SK-N-SH treated with all-trans-retinoic acid at 6 μM for 48 hours (cell line): ENCODE measurements at regions not wholly inside any gene's neighbourhood (a gene's known extent, or its start where the extent isn't known, plus 50 kb on each side); places are given as distances from the start of the nearest gene placed in this dataset.

Experiments used
- ATAC-seq: fragments of 200-7000 bp; cut with Tn5 transposase; 3 replicates; pipeline ENCODE4 v1.9.1; 2020; ENCODE audit warnings: mild to moderate bottlenecking, moderate library complexity
- ARNTL ChIP-seq: fragments of 450-650 bp; formaldehyde crosslinking; IDR thresholded peaks from 2 replicates; pipeline ENCODE4 v1.5.0; 2020; ENCODE audit warnings: low read depth, mild to moderate bottlenecking, moderate library complexity, borderline replicate concordance
- BACH2 ChIP-seq: fragments of 250-450 bp; sonication (Bioruptor Pico); IDR thresholded peaks from 2 replicates; pipeline ENCODE4 v1.9.0; 2021; ENCODE audit warnings: mild to moderate bottlenecking, borderline replicate concordance
- CSDC2 ChIP-seq: fragments of 250-450 bp; sonication (Bioruptor Pico); IDR thresholded peaks from 2 replicates; pipeline ENCODE4 v1.5.0; 2020; ENCODE audit warnings: mild to moderate bottlenecking, moderate library complexity
- ESRRG ChIP-seq: fragments of 250-450 bp; sonication (Bioruptor Pico); IDR thresholded peaks from 2 replicates; pipeline ENCODE4 v1.6.1; 2021; ENCODE audit warnings: mild to moderate bottlenecking
- GLIS3 ChIP-seq: fragments of 250-450 bp; sonication (Bioruptor Pico); IDR thresholded peaks from 2 replicates; pipeline ENCODE4 v1.5.0; 2020; ENCODE audit warnings: mild to moderate bottlenecking, moderate library complexity
- ISL1 ChIP-seq: fragments of 250-450 bp; sonication (Bioruptor Pico); IDR thresholded peaks from 2 replicates; pipeline ENCODE4 v2.1.2; 2022; ENCODE audit warnings: mild to moderate bottlenecking, moderate library complexity
- OSR1 ChIP-seq: fragments of 250-450 bp; sonication (Bioruptor Pico); IDR thresholded peaks from 2 replicates; pipeline ENCODE4 v1.8.0; 2022; ENCODE audit warnings: moderate library complexity, mild to moderate bottlenecking, inconsistent platforms
- PPARA ChIP-seq: fragments of 250-450 bp; sonication (Bioruptor Pico); IDR thresholded peaks from 2 replicates; pipeline ENCODE4 v1.5.0; 2020; ENCODE audit warnings: mild to moderate bottlenecking, borderline replicate concordance
- RARB ChIP-seq: fragments of 250-450 bp; sonication (Bioruptor Pico); IDR thresholded peaks from 2 replicates; pipeline ENCODE4 v1.8.0; 2021; ENCODE audit warnings: mild to moderate bottlenecking, moderate library complexity
- SNAI2 ChIP-seq: fragments of 250-450 bp; sonication (Bioruptor Pico); IDR thresholded peaks from 2 replicates; pipeline ENCODE4 v1.5.0; 2020; ENCODE audit warnings: mild to moderate bottlenecking, moderate library complexity
- TCF4 ChIP-seq: fragments of 250-450 bp; sonication (Bioruptor Pico); IDR thresholded peaks from 2 replicates; pipeline ENCODE4 v1.8.0; 2021; ENCODE audit warnings: mild to moderate bottlenecking, moderate library complexity, borderline replicate concordance
- TOX ChIP-seq: fragments of 250-450 bp; sonication (Bioruptor Pico); IDR thresholded peaks from 2 replicates; pipeline ENCODE4 v1.8.0; 2021; ENCODE audit warnings: mild to moderate bottlenecking, moderate library complexity, borderline replicate concordance
- ZC3H10 ChIP-seq: fragments of 250-450 bp; sonication (Bioruptor Pico); IDR thresholded peaks from 2 replicates; pipeline ENCODE4 v1.5.1; 2021; ENCODE audit warnings: mild to moderate bottlenecking, moderate library complexity
- ZFP3 ChIP-seq: fragments of 250-450 bp; sonication (Bioruptor Pico); IDR thresholded peaks from 2 replicates; pipeline ENCODE4 v1.5.0; 2020; ENCODE audit warnings: mild to moderate bottlenecking, moderate library complexity
- ZFP30 ChIP-seq: fragments of 450-650 bp; formaldehyde crosslinking; IDR thresholded peaks from 2 replicates; pipeline ENCODE4 v1.5.0; 2022; ENCODE audit warnings: mild to moderate bottlenecking, moderate library complexity
- ZNF565 ChIP-seq: fragments of 450-650 bp; formaldehyde crosslinking; conservative IDR thresholded peaks from 2 replicates; pipeline ENCODE4 v1.5.0; 2020; ENCODE audit warnings: low read depth, mild to moderate bottlenecking, moderate library complexity
- ZNF70 ChIP-seq: fragments of 450-650 bp; formaldehyde crosslinking; IDR thresholded peaks from 2 replicates; pipeline ENCODE4 v1.5.0; 2020; ENCODE audit warnings: mild to moderate bottlenecking, moderate library complexity
- ZNF8 ChIP-seq: fragments of 450-650 bp; formaldehyde crosslinking; IDR thresholded peaks from 2 replicates; pipeline ENCODE4 v1.5.0; 2020; ENCODE audit warnings: mild to moderate bottlenecking, moderate library complexity
- TF ChIP-seq, protein P1 (sequence below): fragments of 250-450 bp; sonication (Bioruptor Pico); IDR thresholded peaks from 2 replicates; pipeline ENCODE4 v1.5.0; 2020; ENCODE audit warnings: mild to moderate bottlenecking, moderate library complexity
- TF ChIP-seq, protein P2 (sequence below): fragments of 250-450 bp; sonication (Bioruptor Pico); IDR thresholded peaks from 2 replicates; pipeline ENCODE4 v1.8.0; 2020; ENCODE audit warnings: mild to moderate bottlenecking, moderate library complexity, borderline replicate concordance
- TF ChIP-seq, protein P3 (sequence below): fragments of 250-450 bp; sonication (Bioruptor Pico); IDR thresholded peaks from 2 replicates; pipeline ENCODE4 v1.8.0; 2021; ENCODE audit warnings: low read depth, mild to moderate bottlenecking, moderate library complexity, borderline replicate concordance
- TF ChIP-seq, protein P4 (sequence below): fragments of 250-450 bp; sonication (Bioruptor Pico); IDR thresholded peaks from 2 replicates; pipeline ENCODE4 v1.5.1; 2020; ENCODE audit warnings: low read depth, mild to moderate bottlenecking, moderate library complexity
- TF ChIP-seq, protein P5 (sequence below): fragments of 250-450 bp; sonication (Bioruptor Pico); IDR thresholded peaks from 2 replicates; pipeline ENCODE4 v1.5.1; 2021; ENCODE audit warnings: mild to moderate bottlenecking, moderate library complexity

DNA sequence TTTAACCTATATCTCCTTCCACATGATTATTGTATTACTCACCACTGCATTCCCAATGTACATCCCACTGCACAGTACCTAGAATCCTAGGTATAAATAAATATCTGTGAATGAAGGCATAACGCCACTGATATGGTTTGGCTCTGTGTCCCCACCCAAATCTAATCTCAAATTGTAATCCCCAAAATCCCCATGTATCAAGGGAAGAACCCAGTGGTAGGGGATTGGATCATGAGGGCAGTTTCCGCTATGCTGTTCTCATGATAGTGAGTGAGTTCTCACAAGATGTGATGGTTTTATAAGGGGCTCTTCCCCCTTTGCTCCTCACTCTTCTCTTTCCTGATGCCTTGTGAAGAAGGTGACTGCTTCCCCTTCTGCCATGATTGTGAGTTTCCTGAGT, 599.0 kb upstream of the ADGRL2 start:
- TF ChIP-seq OSR1 (CRISPR knock-in tag) = no peak
- no peak for ATAC-seq

DNA sequence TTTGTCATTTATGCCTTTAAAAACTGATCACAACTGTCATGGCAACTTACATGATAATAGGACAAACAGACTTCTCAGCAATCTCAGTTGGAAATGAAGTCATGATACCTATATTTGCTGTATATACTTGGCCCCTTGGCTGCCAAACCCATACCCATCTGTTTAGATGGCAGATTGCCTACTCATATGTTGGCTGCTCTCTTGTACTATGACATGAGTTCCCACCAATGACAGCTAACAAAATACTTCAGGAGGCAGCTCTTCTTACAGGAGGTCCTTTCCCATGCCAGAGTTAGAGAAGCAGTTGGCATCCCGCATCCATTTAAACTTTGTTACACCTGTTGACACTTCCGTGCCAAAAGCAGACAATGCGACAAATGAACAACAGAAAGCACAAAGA, 603.1 kb upstream of the ADGRL2 start:
- no peak for ATAC-seq
- TF ChIP-seq, protein P1, sequence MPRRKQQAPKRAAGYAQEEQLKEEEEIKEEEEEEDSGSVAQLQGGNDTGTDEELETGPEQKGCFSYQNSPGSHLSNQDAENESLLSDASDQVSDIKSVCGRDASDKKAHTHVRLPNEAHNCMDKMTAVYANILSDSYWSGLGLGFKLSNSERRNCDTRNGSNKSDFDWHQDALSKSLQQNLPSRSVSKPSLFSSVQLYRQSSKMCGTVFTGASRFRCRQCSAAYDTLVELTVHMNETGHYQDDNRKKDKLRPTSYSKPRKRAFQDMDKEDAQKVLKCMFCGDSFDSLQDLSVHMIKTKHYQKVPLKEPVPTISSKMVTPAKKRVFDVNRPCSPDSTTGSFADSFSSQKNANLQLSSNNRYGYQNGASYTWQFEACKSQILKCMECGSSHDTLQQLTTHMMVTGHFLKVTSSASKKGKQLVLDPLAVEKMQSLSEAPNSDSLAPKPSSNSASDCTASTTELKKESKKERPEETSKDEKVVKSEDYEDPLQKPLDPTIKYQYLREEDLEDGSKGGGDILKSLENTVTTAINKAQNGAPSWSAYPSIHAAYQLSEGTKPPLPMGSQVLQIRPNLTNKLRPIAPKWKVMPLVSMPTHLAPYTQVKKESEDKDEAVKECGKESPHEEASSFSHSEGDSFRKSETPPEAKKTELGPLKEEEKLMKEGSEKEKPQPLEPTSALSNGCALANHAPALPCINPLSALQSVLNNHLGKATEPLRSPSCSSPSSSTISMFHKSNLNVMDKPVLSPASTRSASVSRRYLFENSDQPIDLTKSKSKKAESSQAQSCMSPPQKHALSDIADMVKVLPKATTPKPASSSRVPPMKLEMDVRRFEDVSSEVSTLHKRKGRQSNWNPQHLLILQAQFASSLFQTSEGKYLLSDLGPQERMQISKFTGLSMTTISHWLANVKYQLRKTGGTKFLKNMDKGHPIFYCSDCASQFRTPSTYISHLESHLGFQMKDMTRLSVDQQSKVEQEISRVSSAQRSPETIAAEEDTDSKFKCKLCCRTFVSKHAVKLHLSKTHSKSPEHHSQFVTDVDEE = no peak
- TF ChIP-seq, protein P2, sequence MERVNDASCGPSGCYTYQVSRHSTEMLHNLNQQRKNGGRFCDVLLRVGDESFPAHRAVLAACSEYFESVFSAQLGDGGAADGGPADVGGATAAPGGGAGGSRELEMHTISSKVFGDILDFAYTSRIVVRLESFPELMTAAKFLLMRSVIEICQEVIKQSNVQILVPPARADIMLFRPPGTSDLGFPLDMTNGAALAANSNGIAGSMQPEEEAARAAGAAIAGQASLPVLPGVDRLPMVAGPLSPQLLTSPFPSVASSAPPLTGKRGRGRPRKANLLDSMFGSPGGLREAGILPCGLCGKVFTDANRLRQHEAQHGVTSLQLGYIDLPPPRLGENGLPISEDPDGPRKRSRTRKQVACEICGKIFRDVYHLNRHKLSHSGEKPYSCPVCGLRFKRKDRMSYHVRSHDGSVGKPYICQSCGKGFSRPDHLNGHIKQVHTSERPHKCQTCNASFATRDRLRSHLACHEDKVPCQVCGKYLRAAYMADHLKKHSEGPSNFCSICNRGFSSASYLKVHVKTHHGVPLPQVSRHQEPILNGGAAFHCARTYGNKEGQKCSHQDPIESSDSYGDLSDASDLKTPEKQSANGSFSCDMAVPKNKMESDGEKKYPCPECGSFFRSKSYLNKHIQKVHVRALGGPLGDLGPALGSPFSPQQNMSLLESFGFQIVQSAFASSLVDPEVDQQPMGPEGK (CRISPR knock-in tag) = no peak
- no peak for TF ChIP-seq OSR1 (CRISPR knock-in tag)
- TF ChIP-seq ESRRG (CRISPR knock-in tag) = no peak
- no peak for TF ChIP-seq ISL1
- no peak for TF ChIP-seq RARB (CRISPR knock-in tag)
- TF ChIP-seq ZFP30 (CRISPR knock-in tag) = no peak
- no peak for TF ChIP-seq ZFP3 (CRISPR knock-in tag)
- no peak for TF ChIP-seq PPARA (CRISPR knock-in tag)
- TF ChIP-seq, protein P3, sequence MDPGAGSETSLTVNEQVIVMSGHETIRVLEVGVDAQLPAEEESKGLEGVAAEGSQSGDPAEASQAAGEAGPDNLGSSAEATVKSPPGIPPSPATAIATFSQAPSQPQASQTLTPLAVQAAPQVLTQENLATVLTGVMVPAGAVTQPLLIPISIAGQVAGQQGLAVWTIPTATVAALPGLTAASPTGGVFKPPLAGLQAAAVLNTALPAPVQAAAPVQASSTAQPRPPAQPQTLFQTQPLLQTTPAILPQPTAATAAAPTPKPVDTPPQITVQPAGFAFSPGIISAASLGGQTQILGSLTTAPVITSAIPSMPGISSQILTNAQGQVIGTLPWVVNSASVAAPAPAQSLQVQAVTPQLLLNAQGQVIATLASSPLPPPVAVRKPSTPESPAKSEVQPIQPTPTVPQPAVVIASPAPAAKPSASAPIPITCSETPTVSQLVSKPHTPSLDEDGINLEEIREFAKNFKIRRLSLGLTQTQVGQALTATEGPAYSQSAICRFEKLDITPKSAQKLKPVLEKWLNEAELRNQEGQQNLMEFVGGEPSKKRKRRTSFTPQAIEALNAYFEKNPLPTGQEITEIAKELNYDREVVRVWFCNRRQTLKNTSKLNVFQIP (CRISPR knock-in tag) = no peak
- no peak for TF ChIP-seq TCF4 (CRISPR knock-in tag)
- no peak for TF ChIP-seq CSDC2 (CRISPR knock-in tag)
- no peak for TF ChIP-seq ARNTL
- no peak for TF ChIP-seq SNAI2 (CRISPR knock-in tag)
- TF ChIP-seq ZNF565 (CRISPR knock-in tag) = no peak
- no peak for TF ChIP-seq ZNF70
- no peak for TF ChIP-seq TOX (CRISPR knock-in tag)
- no peak for TF ChIP-seq ZNF8 (CRISPR knock-in tag)
- TF ChIP-seq, protein P4, sequence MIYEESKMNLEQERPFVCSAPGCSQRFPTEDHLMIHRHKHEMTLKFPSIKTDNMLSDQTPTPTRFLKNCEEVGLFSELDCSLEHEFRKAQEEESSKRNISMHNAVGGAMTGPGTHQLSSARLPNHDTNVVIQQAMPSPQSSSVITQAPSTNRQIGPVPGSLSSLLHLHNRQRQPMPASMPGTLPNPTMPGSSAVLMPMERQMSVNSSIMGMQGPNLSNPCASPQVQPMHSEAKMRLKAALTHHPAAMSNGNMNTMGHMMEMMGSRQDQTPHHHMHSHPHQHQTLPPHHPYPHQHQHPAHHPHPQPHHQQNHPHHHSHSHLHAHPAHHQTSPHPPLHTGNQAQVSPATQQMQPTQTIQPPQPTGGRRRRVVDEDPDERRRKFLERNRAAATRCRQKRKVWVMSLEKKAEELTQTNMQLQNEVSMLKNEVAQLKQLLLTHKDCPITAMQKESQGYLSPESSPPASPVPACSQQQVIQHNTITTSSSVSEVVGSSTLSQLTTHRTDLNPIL (CRISPR knock-in tag) = no peak
- no peak for TF ChIP-seq ZC3H10
- TF ChIP-seq, all 23 proteins: peak for 0

DNA sequence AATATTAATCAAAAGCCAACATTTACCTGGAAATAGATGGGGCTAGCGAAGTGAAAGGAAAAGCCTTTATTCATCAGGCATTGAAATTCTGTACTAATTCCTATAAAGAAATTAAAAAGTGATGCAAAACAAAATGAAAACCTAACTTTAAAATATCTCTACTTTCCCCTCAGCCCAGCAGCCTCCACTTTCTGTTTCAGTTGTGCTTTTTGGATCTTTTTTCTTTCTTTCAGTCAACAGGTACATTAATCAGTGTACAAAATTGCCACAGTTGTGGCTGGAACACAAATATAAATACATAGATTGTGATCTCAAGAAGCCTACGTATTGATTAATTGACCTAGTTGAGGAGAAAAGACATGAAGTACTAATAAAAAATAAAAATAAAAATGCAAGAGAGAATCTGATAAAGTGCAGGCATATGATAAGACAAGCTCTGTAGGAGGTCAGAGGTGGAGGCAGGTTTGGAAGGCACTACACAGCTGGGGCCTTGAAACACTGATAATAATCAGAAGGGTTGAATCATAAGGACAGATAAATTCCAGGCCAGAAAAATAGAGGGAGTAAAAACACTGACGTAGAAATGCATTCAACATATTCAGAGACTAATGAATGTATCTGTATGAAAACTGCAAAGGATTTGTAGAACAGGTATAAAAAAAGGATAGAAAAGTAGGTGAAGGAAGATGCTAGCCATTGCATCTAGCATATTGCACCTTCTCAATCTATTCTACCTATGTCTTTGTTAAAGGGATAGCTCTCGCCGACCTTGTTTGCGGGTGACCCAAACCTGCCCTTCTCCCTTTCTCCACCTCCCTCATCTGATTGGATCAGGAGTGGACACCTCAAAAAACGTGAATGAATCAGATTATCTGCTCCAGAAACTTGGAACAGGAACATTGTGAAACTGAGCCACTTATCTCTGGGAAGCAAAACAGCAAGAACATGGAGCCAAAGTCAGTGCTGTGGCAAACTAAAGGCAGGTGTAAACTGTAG, 607.8 kb upstream of the ADGRL2 start:
- peak; percentile 39; the same call in 1 of the 3 replicates for ATAC-seq
- TF ChIP-seq, protein P1 = no peak
- TF ChIP-seq ESRRG (CRISPR knock-in tag) = no peak
- TF ChIP-seq, protein P5, sequence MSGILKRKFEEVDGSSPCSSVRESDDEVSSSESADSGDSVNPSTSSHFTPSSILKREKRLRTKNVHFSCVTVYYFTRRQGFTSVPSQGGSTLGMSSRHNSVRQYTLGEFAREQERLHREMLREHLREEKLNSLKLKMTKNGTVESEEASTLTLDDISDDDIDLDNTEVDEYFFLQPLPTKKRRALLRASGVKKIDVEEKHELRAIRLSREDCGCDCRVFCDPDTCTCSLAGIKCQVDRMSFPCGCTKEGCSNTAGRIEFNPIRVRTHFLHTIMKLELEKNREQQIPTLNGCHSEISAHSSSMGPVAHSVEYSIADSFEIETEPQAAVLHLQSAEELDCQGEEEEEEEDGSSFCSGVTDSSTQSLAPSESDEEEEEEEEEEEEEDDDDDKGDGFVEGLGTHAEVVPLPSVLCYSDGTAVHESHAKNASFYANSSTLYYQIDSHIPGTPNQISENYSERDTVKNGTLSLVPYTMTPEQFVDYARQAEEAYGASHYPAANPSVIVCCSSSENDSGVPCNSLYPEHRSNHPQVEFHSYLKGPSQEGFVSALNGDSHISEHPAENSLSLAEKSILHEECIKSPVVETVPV (CRISPR knock-in tag) = no peak
- no peak for TF ChIP-seq BACH2 (CRISPR knock-in tag)
- TF ChIP-seq, protein P3 (CRISPR knock-in tag) = no peak
- TF ChIP-seq RARB (CRISPR knock-in tag) = no peak
- no peak for TF ChIP-seq ZNF565 (CRISPR knock-in tag)
- no peak for TF ChIP-seq TCF4 (CRISPR knock-in tag)
- no peak for TF ChIP-seq ZC3H10
- no peak for TF ChIP-seq GLIS3 (CRISPR knock-in tag)
- TF ChIP-seq ISL1 = no peak
- no peak for TF ChIP-seq ARNTL
